AG04449 (cell line): ENCODE measurements at regions not wholly inside any gene's neighbourhood (a gene's known extent, or its start where the extent isn't known, plus 50 kb on each side); places are given as distances from the start of the nearest gene placed in this dataset.

Experiments used
- CTCF ChIA-PET: fragments of 350-600 bp; formaldehyde crosslinking; extraction: SDS; loops from one replicate; lab custom pipeline; 2021; ENCODE audit warnings: antibody characterized with exemption; lab: Yijun Ruan, JAX
- POLR2A ChIA-PET: fragments of 400-600, 350-600 bp; formaldehyde crosslinking; extraction: SDS; loops from one replicate; lab custom pipeline; 2020; ENCODE audit warnings: antibody characterized with exemption, inconsistent platforms; lab: Yijun Ruan, JAX
- DNase-seq: peaks from one replicate; pipeline ENCODE4 v3.0.0-alpha.2; 2010; ENCODE audit warnings: low read depth, low spot score
- H3K4me3 ChIP-seq: 2 replicates; pipeline ENCODE4 v1.5.1; 2011; ENCODE audit warnings: low read depth, mild to moderate bottlenecking, control low read depth, low read length
- TF ChIP-seq, protein P1 (sequence below): IDR thresholded peaks from one replicate; pipeline ENCODE4 v1.5.1; 2011; ENCODE audit warnings: mild to moderate bottlenecking, moderate library complexity, low read length, control low read depth, inconsistent platforms; ENCODE audit not compliant: insufficient read depth; ENCODE audit errors: missing control alignments

DNA sequence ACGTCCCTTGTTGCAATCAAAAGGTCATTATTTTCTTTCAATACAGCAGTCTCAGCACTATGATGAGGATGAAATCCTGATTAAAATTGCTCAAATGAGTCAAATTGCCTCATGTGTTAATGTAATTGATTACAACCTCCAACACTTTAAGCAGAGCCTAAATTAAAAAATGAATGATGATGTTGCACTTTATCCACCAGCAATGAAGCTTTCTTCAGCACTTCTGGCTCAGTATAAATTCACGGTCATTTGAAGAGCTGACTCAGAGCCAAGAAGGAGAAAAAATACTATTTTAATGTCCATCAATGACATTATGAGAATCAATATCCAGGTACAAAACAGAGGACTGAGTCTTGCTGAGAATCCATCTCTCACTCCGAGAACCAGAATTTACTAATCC is 792.6 kb upstream of the ATXN8OS start:
- CTCF ChIA-PET = no interaction called here
- POLR2A ChIA-PET = no interaction called here
- no peak for DNase-seq
- H3K4me3 ChIP-seq = no peak overlapping the region
- TF ChIP-seq, protein P1, sequence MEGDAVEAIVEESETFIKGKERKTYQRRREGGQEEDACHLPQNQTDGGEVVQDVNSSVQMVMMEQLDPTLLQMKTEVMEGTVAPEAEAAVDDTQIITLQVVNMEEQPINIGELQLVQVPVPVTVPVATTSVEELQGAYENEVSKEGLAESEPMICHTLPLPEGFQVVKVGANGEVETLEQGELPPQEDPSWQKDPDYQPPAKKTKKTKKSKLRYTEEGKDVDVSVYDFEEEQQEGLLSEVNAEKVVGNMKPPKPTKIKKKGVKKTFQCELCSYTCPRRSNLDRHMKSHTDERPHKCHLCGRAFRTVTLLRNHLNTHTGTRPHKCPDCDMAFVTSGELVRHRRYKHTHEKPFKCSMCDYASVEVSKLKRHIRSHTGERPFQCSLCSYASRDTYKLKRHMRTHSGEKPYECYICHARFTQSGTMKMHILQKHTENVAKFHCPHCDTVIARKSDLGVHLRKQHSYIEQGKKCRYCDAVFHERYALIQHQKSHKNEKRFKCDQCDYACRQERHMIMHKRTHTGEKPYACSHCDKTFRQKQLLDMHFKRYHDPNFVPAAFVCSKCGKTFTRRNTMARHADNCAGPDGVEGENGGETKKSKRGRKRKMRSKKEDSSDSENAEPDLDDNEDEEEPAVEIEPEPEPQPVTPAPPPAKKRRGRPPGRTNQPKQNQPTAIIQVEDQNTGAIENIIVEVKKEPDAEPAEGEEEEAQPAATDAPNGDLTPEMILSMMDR = no peak

DNA sequence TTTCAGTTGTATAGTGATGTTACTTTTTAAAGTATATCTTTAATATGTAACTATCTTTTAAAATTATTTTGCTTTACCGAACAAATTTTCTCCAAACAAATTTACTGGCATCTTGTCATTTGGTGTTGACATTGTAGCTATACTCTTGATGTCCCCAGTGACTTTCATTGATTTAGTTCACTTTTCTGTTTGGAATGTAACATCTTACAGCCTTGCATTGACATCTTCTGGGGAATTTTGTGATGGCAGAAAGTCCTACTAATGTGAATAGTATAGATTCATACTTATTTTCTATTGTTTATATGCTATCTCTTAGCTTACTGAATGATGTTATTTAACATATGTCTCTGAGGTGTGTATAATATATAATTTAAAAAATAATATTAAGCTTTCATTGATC is 800.9 kb upstream of the ATXN8OS start:
- H3K4me3 ChIP-seq = no peak overlapping the region
- ChIA-PET CTCF (no interaction called here), POLR2A (no interaction called here)
- TF ChIP-seq, protein P1 = no peak
- no peak for DNase-seq

DNA sequence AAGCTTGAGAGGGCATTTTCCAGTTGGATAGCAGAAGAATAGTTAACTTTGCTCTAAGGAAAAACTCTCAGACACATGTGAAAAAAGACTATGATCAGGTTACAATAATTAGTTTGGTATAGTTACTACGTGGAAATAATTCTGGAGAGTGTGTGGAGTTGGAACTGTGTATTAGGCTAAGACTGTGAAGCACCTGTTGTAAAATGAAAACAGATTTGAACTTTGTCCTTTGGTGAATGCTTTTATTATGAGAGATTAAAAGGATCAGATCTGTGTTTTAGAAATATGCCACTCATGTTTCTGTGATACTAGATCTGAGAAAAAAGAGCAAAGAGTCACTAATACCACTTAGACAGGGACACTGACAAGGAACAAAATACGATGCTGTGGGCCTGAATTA is 807.5 kb upstream of the ATXN8OS start:
- no peak for DNase-seq
- POLR2A ChIA-PET = no interaction called here
- CTCF ChIA-PET = no interaction called here
- no peak overlapping the region for H3K4me3 ChIP-seq
- TF ChIP-seq, protein P1 = no peak

DNA sequence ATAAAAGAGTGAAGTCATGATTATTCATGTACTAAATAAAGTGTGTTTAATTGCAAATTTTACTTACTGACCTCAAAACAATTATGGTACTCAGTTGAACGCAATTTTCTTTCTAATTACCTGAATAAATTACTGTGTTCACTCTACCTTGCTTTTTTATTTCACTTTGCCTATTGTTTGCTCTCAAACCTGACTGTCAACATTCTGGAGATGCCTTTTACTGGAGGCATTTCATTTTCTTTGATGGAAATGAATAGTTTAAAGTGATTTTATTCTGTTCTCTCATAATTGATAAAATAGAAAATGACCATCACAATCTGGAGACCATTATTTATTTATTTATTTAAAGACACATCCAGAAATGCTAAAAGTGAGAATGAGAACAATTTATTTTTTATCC is 811.5 kb upstream of the ATXN8OS start:
- no peak overlapping the region for H3K4me3 ChIP-seq
- POLR2A ChIA-PET = no interaction called here
- CTCF ChIA-PET = no interaction called here
- DNase-seq = no peak
- TF ChIP-seq, protein P1 = no peak

DNA sequence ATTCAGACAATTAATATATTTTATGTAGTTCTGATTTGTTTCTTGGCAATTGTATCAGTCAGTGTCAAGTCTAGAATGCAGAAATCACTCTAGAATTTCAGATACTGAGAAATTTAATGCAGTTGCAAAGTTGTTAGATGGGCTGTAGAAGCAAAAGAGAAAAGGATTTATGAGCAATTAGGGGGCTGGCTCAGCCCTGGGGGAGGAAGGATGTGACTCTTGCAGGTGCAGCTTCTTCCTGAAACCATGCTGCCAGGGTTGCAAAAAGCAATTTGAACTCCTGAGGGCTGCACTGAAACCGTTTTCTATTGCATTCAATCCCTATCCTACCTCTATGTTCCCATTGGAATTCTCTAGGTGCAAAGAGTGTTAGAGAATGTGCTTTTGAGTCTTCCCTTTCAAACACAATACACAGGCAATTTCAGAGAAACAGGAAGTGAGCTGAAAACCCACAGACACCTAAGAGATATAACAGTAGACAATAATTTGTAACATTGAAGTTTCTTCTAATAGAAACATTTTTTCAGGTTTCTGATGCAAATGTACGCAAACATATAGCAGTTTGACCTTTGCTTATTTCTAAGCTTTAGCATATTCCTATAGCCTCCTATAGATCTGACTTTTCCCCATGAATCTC is 814.7 kb upstream of the ATXN8OS start:
- CTCF ChIA-PET = no interaction called here
- H3K4me3 ChIP-seq = no peak overlapping the region
- POLR2A ChIA-PET = no interaction called here
- TF ChIP-seq, protein P1 = no peak
- DNase-seq = no peak

DNA sequence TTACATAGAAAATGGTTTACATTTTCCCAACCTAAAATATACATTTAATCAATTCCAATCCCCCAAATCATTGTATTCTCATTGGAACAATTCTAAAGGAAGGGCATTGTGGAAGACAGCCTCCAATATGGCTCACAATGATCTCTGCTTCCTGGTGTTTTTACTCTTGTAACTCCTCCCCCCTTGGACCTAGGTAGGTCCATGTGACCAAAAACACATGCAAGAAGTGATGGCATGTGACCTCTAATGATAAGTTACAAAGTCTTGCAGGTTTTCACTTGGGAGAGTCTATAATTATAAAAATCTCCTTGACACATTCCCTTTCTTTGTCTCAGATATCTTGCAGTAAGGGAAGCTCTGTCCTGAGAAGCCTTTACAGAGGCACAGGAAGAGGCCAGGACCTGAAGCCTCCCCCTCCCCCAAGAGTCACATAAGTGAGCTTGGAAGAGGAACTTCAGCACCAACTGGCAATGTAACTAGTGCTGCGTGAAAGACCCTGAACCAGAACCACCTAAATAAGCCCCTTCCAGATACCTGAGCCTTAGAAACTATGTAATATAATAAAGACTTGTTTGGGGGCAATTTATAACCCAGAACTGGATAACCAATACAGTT is 816.2 kb upstream of the ATXN8OS start:
- ChIA-PET POLR2A (no interaction called here), CTCF (no interaction called here)

More for the DNA sequence above, 816.2 kb upstream of the ATXN8OS start:
- TF ChIP-seq, protein P1 = no peak
- H3K4me3 ChIP-seq = no peak overlapping the region
- no peak for DNase-seq
